CD4-positive, alpha-beta T cell treated with Interleukin-17A for 4 hours (primary cell): ENCODE measurements at regions not wholly inside any gene's neighbourhood (a gene's known extent, or its start where the extent isn't known, plus 50 kb on each side); places are given as distances from the start of the nearest gene placed in this dataset.

Source experiments
- DNase-seq: peaks from one replicate; pipeline ENCODE4 v3.0.0-alpha.2; 2020; ENCODE audit warnings: mixed read lengths

- DNase-seq = no peak
Observed at GRCh38 chr1:231108516-231109302, 53.1 kb upstream of the TRIM67 start.

- no peak for DNase-seq
Observed at GRCh38 chr1:231107600-231108326, 54.1 kb upstream of the TRIM67 start.

GRCh38 chr1:231107151-231107550, 54.7 kb upstream of the TRIM67 start:
- no peak for DNase-seq

GRCh38 chr1:231106347-231106746, 55.5 kb upstream of the TRIM67 start:
- DNase-seq = no peak

GRCh38 chr1:231104917-231105316, 56.9 kb upstream of the TRIM67 start:
- DNase-seq = no peak

- no peak for DNase-seq
Observed at GRCh38 chr1:231103961-231104360, 57.9 kb upstream of the TRIM67 start.

GRCh38 chr1:231099996-231100767, 60.1 kb upstream of the FAM89A start:
- no peak for DNase-seq

GRCh38 chr1:231099311-231099710, 59.3 kb upstream of the FAM89A start:
- no peak for DNase-seq

GRCh38 chr1:231095595-231095994, 55.5 kb upstream of the FAM89A start:
- DNase-seq = no peak

- no peak for DNase-seq
Observed at GRCh38 chr1:231094421-231094820, 54.4 kb upstream of the FAM89A start.

GRCh38 chr1:231093156-231093922, 53.3 kb upstream of the FAM89A start:
- no peak for DNase-seq

- DNase-seq = no peak
Observed at GRCh38 chr1:231092380-231092779, 52.3 kb upstream of the FAM89A start.

GRCh38 chr1:231091831-231092301, 51.8 kb upstream of the FAM89A start:
- DNase-seq = peak; percentile 53

- no peak for DNase-seq
Observed at GRCh38 chr1:231091415-231091814, 51.4 kb upstream of the FAM89A start.
